ENCODE measurements at regions not wholly inside any gene's neighbourhood (a gene's known extent, or its start where the extent isn't known, plus 50 kb on each side); places are given as distances from the start of the nearest gene placed in this dataset.

DNA sequence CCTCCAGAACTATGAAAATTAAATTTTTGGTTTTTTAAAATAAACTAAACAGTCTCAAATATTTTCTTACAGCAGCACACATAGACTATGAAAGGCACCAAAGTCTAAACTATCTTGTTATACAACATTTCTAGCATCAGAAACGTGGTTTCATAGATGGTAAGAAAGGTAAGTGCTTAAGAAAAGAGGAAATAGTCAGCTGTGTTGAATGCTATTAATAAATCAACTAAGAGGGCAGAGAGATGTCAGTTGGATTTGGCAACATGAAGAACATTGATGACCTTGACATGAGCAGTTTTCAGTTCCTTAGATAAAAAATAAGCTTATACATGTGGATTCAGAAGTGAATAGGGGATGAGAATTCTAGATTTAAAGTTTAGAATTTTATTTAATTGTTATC is 113.6 kb downstream of the RFX6 start:
- no peaks in the 10 kb centered on the region for H3K9me2 ChIP-seq (ENCODE audit: low read depth, low read length)
- no peak overlapping the region for H2AFZ ChIP-seq (ENCODE audit: low read length)
- no peak overlapping the region for H3K4me3 ChIP-seq (ENCODE audit: low read depth, low read length, poor library complexity, severe bottlenecking)
- no peaks in the 10 kb centered on the region for H3K27me3 ChIP-seq (ENCODE audit: insufficient read depth, low read length)
- no peak overlapping the region for H3K9ac ChIP-seq (ENCODE audit: low read length)
- no peaks in the 10 kb centered on the region for H3K36me3 ChIP-seq (ENCODE audit: insufficient read depth, low read length)
- no peaks in the 10 kb centered on the region for H3K79me2 ChIP-seq (ENCODE audit: insufficient read depth, low read length)
- no peaks in the 10 kb centered on the region for H3K4me1 ChIP-seq (ENCODE audit: insufficient read depth, low read length, severe bottlenecking)
- no peak for TF ChIP-seq EZH2 (IDR thresholded peaks at IDR 0.05; ENCODE audit: borderline replicate concordance, low read length)
- TF ChIP-seq, protein P1, sequence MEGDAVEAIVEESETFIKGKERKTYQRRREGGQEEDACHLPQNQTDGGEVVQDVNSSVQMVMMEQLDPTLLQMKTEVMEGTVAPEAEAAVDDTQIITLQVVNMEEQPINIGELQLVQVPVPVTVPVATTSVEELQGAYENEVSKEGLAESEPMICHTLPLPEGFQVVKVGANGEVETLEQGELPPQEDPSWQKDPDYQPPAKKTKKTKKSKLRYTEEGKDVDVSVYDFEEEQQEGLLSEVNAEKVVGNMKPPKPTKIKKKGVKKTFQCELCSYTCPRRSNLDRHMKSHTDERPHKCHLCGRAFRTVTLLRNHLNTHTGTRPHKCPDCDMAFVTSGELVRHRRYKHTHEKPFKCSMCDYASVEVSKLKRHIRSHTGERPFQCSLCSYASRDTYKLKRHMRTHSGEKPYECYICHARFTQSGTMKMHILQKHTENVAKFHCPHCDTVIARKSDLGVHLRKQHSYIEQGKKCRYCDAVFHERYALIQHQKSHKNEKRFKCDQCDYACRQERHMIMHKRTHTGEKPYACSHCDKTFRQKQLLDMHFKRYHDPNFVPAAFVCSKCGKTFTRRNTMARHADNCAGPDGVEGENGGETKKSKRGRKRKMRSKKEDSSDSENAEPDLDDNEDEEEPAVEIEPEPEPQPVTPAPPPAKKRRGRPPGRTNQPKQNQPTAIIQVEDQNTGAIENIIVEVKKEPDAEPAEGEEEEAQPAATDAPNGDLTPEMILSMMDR (IDR thresholded peaks at IDR 0.05; ENCODE audit: low read length) = no peak
- H4K20me1 ChIP-seq (ENCODE audit: insufficient read depth, low read length) = no peaks in the 10 kb centered on the region
- H3K27ac ChIP-seq (ENCODE audit: low read depth, low read length, poor library complexity, severe bottlenecking) = no peak overlapping the region
- no peak overlapping the region for H3K4me2 ChIP-seq (ENCODE audit: low read length)
- no peaks in the 10 kb centered on the region for H3K9me3 ChIP-seq (ENCODE audit: low read length)
- H3F3A ChIP-seq (ENCODE audit: insufficient read depth, low read length) = no peaks in the 10 kb centered on the region

- no peaks in the 10 kb centered on the region for H4K20me1 ChIP-seq (ENCODE audit: insufficient read depth, low read length)
- TF ChIP-seq, protein P1 (IDR thresholded peaks at IDR 0.05; ENCODE audit: low read length) = no peak
- no peak for TF ChIP-seq EZH2 (IDR thresholded peaks at IDR 0.05; ENCODE audit: borderline replicate concordance, low read length)
- H3K4me1 ChIP-seq (ENCODE audit: insufficient read depth, low read length, severe bottlenecking) = no peaks in the 10 kb centered on the region
- H3K9me2 ChIP-seq (ENCODE audit: low read depth, low read length) = no peaks in the 10 kb centered on the region
- H3K27me3 ChIP-seq (ENCODE audit: insufficient read depth, low read length) = no peaks in the 10 kb centered on the region
- no peaks in the 10 kb centered on the region for H3K9me3 ChIP-seq (ENCODE audit: low read length)
- H3F3A ChIP-seq (ENCODE audit: insufficient read depth, low read length) = no peaks in the 10 kb centered on the region
- no peaks in the 10 kb centered on the region for H3K36me3 ChIP-seq (ENCODE audit: insufficient read depth, low read length)
- H2AFZ ChIP-seq (ENCODE audit: low read length) = no peak overlapping the region
- no peak overlapping the region for H3K4me3 ChIP-seq (ENCODE audit: low read depth, low read length, poor library complexity, severe bottlenecking)
- H3K27ac ChIP-seq (ENCODE audit: low read depth, low read length, poor library complexity, severe bottlenecking) = no peak overlapping the region
- no peak overlapping the region for H3K4me2 ChIP-seq (ENCODE audit: low read length)
- H3K79me2 ChIP-seq (ENCODE audit: insufficient read depth, low read length) = no peaks in the 10 kb centered on the region
- no peak overlapping the region for H3K9ac ChIP-seq (ENCODE audit: low read length)
Measured at GRCh38 chr6:116992546-116992945, 115.5 kb downstream of the RFX6 start.

- Histone ChIP-seq H3F3A (ENCODE audit: insufficient read depth, low read length) (no peaks in the 10 kb centered on the region), H4K20me1 (ENCODE audit: insufficient read depth, low read length) (no peaks in the 10 kb centered on the region), H2AFZ (ENCODE audit: low read length) (no peak overlapping the region), H3K4me2 (ENCODE audit: low read length) (no peak overlapping the region), H3K9ac (ENCODE audit: low read length) (no peak overlapping the region), H3K9me2 (ENCODE audit: low read depth, low read length) (no peaks in the 10 kb centered on the region), H3K9me3 (ENCODE audit: low read length) (no peaks in the 10 kb centered on the region), H3K36me3 (ENCODE audit: insufficient read depth, low read length) (no peaks in the 10 kb centered on the region), H3K27ac (ENCODE audit: low read depth, low read length, poor library complexity, severe bottlenecking) (no peak overlapping the region), H3K79me2 (ENCODE audit: insufficient read depth, low read length) (no peaks in the 10 kb centered on the region), H3K4me1 (ENCODE audit: insufficient read depth, low read length, severe bottlenecking) (no peaks in the 10 kb centered on the region), H3K27me3 (ENCODE audit: insufficient read depth, low read length) (no peaks in the 10 kb centered on the region), H3K4me3 (ENCODE audit: low read depth, low read length, poor library complexity, severe bottlenecking) (no peak overlapping the region)
- TF ChIP-seq, protein P1 (IDR thresholded peaks at IDR 0.05; ENCODE audit: low read length) = no peak
- TF ChIP-seq EZH2 (IDR thresholded peaks at IDR 0.05; ENCODE audit: borderline replicate concordance, low read length) = no peak
Measured at GRCh38 chr6:116994447-116994846, 117.4 kb downstream of the RFX6 start.
